HEK293 (cell line): ENCODE measurements at regions not wholly inside any gene's neighbourhood (a gene's known extent, or its start where the extent isn't known, plus 50 kb on each side); places are given as distances from the start of the nearest gene placed in this dataset.

Experiments used
- CTCF ChIA-PET: fragments of 350-600 bp; formaldehyde crosslinking; extraction: SDS; loops from one replicate; lab custom pipeline; 2021; ENCODE audit warnings: antibody characterized with exemption; lab: Yijun Ruan, JAX
- POLR2A ChIA-PET: fragments of 300-600 bp; formaldehyde crosslinking; extraction: SDS; loops from one replicate; lab custom pipeline; 2020; ENCODE audit warnings: antibody characterized with exemption, inconsistent platforms; lab: Yijun Ruan, JAX
- H3K27ac ChIP-seq: fragments of 200-500 bp; sonication (Bioruptor generic); 2 replicates; pipeline ENCODE4 v1.5.1; 2014; ENCODE audit warnings: low read depth, low read length, control low read depth, inconsistent platforms; ENCODE audit errors: extremely low read depth
- H3K36me3 ChIP-seq, 2 experiments: fragments of 200-500 bp in 1 of 2; sonication (Bioruptor generic) in 1 of 2; 1 replicate in 1 of 2; 2 replicates in 1 of 2; pipeline ENCODE4 v1.5.1; 2014 to 2017; ENCODE audit warnings: inconsistent platforms in 2 of 2, low read length in 2 of 2; ENCODE audit not compliant: control insufficient read depth in 2 of 2, insufficient read depth in 1 of 2
- H3K4me1 ChIP-seq: fragments of 200-500 bp; sonication (Bioruptor generic); 2 replicates; pipeline ENCODE4 v1.5.1; 2014; ENCODE audit warnings: mild to moderate bottlenecking, low read length, inconsistent platforms; ENCODE audit not compliant: control insufficient read depth, insufficient read depth
- H3K4me3 ChIP-seq: 2 replicates; pipeline ENCODE4 v1.5.1; 2011; ENCODE audit warnings: low read depth, mild to moderate bottlenecking, control low read depth, low read length, moderate library complexity
- H3K9me3 ChIP-seq: fragments of 200-500 bp; sonication (Bioruptor generic); 2 replicates; pipeline ENCODE4 v1.5.1; 2014; ENCODE audit warnings: low read depth, low read length, inconsistent platforms; ENCODE audit not compliant: control insufficient read depth, insufficient read depth
- CTCF ChIP-seq: fragments of 450-650 bp; formaldehyde crosslinking; IDR thresholded peaks from 2 replicates; pipeline ENCODE4 v1.5.1; 2016; ENCODE audit warnings: missing biosample characterization, missing genetic modification characterization
- TCF7L2 ChIP-seq: IDR thresholded peaks from 2 replicates; pipeline ENCODE4 v1.6.1; 2011; ENCODE audit warnings: low read depth, mild to moderate bottlenecking, inconsistent platforms, low read length, moderate library complexity, borderline replicate concordance
- YY1 ChIP-seq: fragments of 450-650 bp; formaldehyde crosslinking; IDR thresholded peaks from 2 replicates; pipeline ENCODE4 v1.5.1; 2018; ENCODE audit warnings: missing biosample characterization, missing genetic modification characterization
- ZBTB21 ChIP-seq: fragments of 450-650 bp; formaldehyde crosslinking; IDR thresholded peaks from 2 replicates; pipeline ENCODE4 v1.5.1; 2017; ENCODE audit warnings: missing biosample characterization, missing genetic modification characterization
- ZFP69B ChIP-seq: fragments of 450-650 bp; formaldehyde crosslinking; IDR thresholded peaks from 2 replicates; pipeline ENCODE4 v1.5.1; 2016; ENCODE audit warnings: missing biosample characterization, missing genetic modification characterization
- ZNF114 ChIP-seq: fragments of 450-650 bp; formaldehyde crosslinking; IDR thresholded peaks from 2 replicates; pipeline ENCODE4 v1.5.0; 2017; ENCODE audit warnings: missing biosample characterization, missing genetic modification characterization
- ZNF133 ChIP-seq: fragments of 450-650 bp; formaldehyde crosslinking; IDR thresholded peaks from 2 replicates; pipeline ENCODE4 v1.5.1; 2016; ENCODE audit warnings: missing biosample characterization, missing genetic modification characterization
- ZNF138 ChIP-seq: fragments of 450-650 bp; formaldehyde crosslinking; IDR thresholded peaks from 2 replicates; pipeline ENCODE4 v1.5.1; 2016; ENCODE audit warnings: missing biosample characterization, missing genetic modification characterization, borderline replicate concordance
- ZNF146 ChIP-seq: fragments of 450-650 bp; formaldehyde crosslinking; IDR thresholded peaks from 2 replicates; pipeline ENCODE4 v1.5.1; 2016; ENCODE audit warnings: missing biosample characterization, missing genetic modification characterization
- ZNF18 ChIP-seq: fragments of 450-650 bp; formaldehyde crosslinking; IDR thresholded peaks from 2 replicates; pipeline ENCODE4 v1.5.1; 2016; ENCODE audit warnings: missing biosample characterization, missing genetic modification characterization
- ZNF23 ChIP-seq: fragments of 450-650 bp; formaldehyde crosslinking; IDR thresholded peaks from 2 replicates; pipeline ENCODE4 v1.5.1; 2016; ENCODE audit warnings: missing biosample characterization, missing genetic modification characterization, borderline replicate concordance
- ZNF335 ChIP-seq: fragments of 450-650 bp; formaldehyde crosslinking; conservative IDR thresholded peaks from 2 replicates; pipeline ENCODE4 v1.5.1; 2016; ENCODE audit warnings: missing biosample characterization, missing genetic modification characterization
- ZNF341 ChIP-seq: fragments of 450-650 bp; formaldehyde crosslinking; IDR thresholded peaks from 2 replicates; pipeline ENCODE4; 2016; ENCODE audit warnings: low read depth, missing biosample characterization, missing genetic modification characterization
- ZNF394 ChIP-seq: fragments of 450-650 bp; formaldehyde crosslinking; IDR thresholded peaks from 2 replicates; pipeline ENCODE4 v1.5.1; 2016; ENCODE audit warnings: missing biosample characterization, missing genetic modification characterization, mild to moderate bottlenecking, moderate library complexity, borderline replicate concordance
- ZNF501 ChIP-seq: fragments of 450-650 bp; formaldehyde crosslinking; IDR thresholded peaks from 2 replicates; pipeline ENCODE4 v1.5.1; 2016; ENCODE audit warnings: missing biosample characterization, missing genetic modification characterization
- ZNF529 ChIP-seq: fragments of 450-650 bp; formaldehyde crosslinking; IDR thresholded peaks from 2 replicates; pipeline ENCODE4 v1.5.1; 2017; ENCODE audit warnings: missing genetic modification characterization, missing biosample characterization; ENCODE audit not compliant: insufficient replicate concordance
- ZNF596 ChIP-seq: fragments of 450-650 bp; IDR thresholded peaks from 2 replicates; pipeline ENCODE4 v1.5.0; 2018; ENCODE audit warnings: missing biosample characterization, mild to moderate bottlenecking, missing genetic modification characterization, moderate library complexity
- ZNF660 ChIP-seq: fragments of 450-650 bp; IDR thresholded peaks from 2 replicates; pipeline ENCODE4 v1.5.1; 2018; ENCODE audit warnings: missing biosample characterization, mild to moderate bottlenecking, missing genetic modification characterization
- ZNF792 ChIP-seq: fragments of 450-650 bp; formaldehyde crosslinking; IDR thresholded peaks from 2 replicates; pipeline ENCODE4 v1.5.1; 2016; ENCODE audit warnings: missing biosample characterization, missing genetic modification characterization
- ZNF830 ChIP-seq: fragments of 450-650 bp; IDR thresholded peaks from 2 replicates; pipeline ENCODE4 v1.5.0; 2018; ENCODE audit warnings: missing biosample characterization, missing genetic modification characterization, low read depth, mild to moderate bottlenecking, moderate library complexity
- ZNF843 ChIP-seq: fragments of 450-650 bp; formaldehyde crosslinking; IDR thresholded peaks from 2 replicates; pipeline ENCODE4 v1.5.1; 2016; ENCODE audit warnings: missing biosample characterization, missing genetic modification characterization
- ZSCAN16 ChIP-seq: fragments of 450-650 bp; formaldehyde crosslinking; IDR thresholded peaks from 2 replicates; pipeline ENCODE4 v1.5.1; 2016; ENCODE audit warnings: missing biosample characterization, missing genetic modification characterization
- TF ChIP-seq, protein P1 (sequence below): fragments of 450-650 bp; formaldehyde crosslinking; IDR thresholded peaks from 2 replicates; pipeline ENCODE4 v1.5.1; 2016; ENCODE audit warnings: missing biosample characterization, missing genetic modification characterization
- TF ChIP-seq, protein P2 (sequence below): fragments of 450-650 bp; IDR thresholded peaks from 2 replicates; pipeline ENCODE4 v1.5.1; 2018; ENCODE audit warnings: missing biosample characterization, mild to moderate bottlenecking, missing genetic modification characterization
- TF ChIP-seq, protein P3 (sequence below): fragments of 450-650 bp; formaldehyde crosslinking; IDR thresholded peaks from 2 replicates; pipeline ENCODE4 v1.5.1; 2016; ENCODE audit warnings: missing biosample characterization, missing genetic modification characterization
- TF ChIP-seq, protein P4 (sequence below): fragments of 450-650 bp; formaldehyde crosslinking; IDR thresholded peaks from 2 replicates; pipeline ENCODE4 v1.5.1; 2016; ENCODE audit warnings: missing biosample characterization, missing genetic modification characterization, borderline replicate concordance

- TF ChIP-seq ZNF23 (tag by site-specific recombination) (no peak), ZNF792 (no peak), ZNF394 (tag by site-specific recombination) (no peak), ZNF138 (tag by site-specific recombination) (no peak), ZNF133 (tag by site-specific recombination) (no peak), ZNF146 (tag by site-specific recombination) (no peak), TCF7L2 (no peak), YY1 (tag by site-specific recombination) (no peak), ZNF660 (tag by site-specific recombination) (no peak), ZSCAN16 (tag by site-specific recombination) (no peak), ZNF529 (tag by site-specific recombination) (no peak), ZNF596 (tag by site-specific recombination) (no peak)
- TF ChIP-seq, protein P1, sequence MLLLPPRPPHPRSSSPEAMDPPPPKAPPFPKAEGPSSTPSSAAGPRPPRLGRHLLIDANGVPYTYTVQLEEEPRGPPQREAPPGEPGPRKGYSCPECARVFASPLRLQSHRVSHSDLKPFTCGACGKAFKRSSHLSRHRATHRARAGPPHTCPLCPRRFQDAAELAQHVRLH (tag by site-specific recombination), result no peak
Measured at GRCh38 chr11:129292092-129292491, 83.6 kb upstream of the BARX2 start.

GRCh38 chr11:129291546-129291945, 84.1 kb upstream of the BARX2 start:
- POLR2A ChIA-PET, result no interaction called here
- Histone ChIP-seq H3K4me1 (no peaks in the 10 kb centered on the region), H3K36me3 (no peaks in the 10 kb centered on the region), H3K9me3 (no peaks in the 10 kb centered on the region), H3K4me3 (no peak overlapping the region), H3K27ac (no peak overlapping the region)
- CTCF ChIA-PET, result interaction anchor here (0.6 to 0.7 kb wide), 2 partner anchors 198 to 407 kb away, joined by 3 read pairs; no protein-coding TSS in a partner anchor
- TF ChIP-seq ZNF843 (tag by site-specific recombination) (no peak), CTCF (tag by site-specific recombination) (no peak), ZNF133 (tag by site-specific recombination) (no peak), ZNF341 (no peak), ZNF18 (tag by site-specific recombination) (no peak), ZFP69B (no peak), ZNF830 (tag by site-specific recombination) (no peak), ZNF501 (tag by site-specific recombination) (no peak), ZNF335 (tag by site-specific recombination) (no peak), ZBTB21 (tag by site-specific recombination) (no peak), ZNF114 (tag by site-specific recombination) (no peak)
- TF ChIP-seq, protein P2, sequence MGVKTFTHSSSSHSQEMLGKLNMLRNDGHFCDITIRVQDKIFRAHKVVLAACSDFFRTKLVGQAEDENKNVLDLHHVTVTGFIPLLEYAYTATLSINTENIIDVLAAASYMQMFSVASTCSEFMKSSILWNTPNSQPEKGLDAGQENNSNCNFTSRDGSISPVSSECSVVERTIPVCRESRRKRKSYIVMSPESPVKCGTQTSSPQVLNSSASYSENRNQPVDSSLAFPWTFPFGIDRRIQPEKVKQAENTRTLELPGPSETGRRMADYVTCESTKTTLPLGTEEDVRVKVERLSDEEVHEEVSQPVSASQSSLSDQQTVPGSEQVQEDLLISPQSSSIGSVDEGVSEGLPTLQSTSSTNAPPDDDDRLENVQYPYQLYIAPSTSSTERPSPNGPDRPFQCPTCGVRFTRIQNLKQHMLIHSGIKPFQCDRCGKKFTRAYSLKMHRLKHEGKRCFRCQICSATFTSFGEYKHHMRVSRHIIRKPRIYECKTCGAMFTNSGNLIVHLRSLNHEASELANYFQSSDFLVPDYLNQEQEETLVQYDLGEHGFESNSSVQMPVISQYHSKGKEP (tag by site-specific recombination), result no peak
- TF ChIP-seq, protein P3, sequence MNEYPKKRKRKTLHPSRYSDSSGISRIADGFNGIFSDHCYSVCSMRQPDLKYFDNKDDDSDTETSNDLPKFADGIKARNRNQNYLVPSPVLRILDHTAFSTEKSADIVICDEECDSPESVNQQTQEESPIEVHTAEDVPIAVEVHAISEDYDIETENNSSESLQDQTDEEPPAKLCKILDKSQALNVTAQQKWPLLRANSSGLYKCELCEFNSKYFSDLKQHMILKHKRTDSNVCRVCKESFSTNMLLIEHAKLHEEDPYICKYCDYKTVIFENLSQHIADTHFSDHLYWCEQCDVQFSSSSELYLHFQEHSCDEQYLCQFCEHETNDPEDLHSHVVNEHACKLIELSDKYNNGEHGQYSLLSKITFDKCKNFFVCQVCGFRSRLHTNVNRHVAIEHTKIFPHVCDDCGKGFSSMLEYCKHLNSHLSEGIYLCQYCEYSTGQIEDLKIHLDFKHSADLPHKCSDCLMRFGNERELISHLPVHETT (tag by site-specific recombination), result no peak
- TF ChIP-seq, protein P4, sequence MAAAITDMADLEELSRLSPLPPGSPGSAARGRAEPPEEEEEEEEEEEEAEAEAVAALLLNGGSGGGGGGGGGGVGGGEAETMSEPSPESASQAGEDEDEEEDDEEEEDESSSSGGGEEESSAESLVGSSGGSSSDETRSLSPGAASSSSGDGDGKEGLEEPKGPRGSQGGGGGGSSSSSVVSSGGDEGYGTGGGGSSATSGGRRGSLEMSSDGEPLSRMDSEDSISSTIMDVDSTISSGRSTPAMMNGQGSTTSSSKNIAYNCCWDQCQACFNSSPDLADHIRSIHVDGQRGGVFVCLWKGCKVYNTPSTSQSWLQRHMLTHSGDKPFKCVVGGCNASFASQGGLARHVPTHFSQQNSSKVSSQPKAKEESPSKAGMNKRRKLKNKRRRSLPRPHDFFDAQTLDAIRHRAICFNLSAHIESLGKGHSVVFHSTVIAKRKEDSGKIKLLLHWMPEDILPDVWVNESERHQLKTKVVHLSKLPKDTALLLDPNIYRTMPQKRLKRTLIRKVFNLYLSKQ, result no peak

More at GRCh38 chr11:129292092-129292491, 83.6 kb upstream of the BARX2 start:
- Histone ChIP-seq H3K27ac (no peak overlapping the region), H3K36me3 (no peaks in the 10 kb centered on the region), H3K4me1 (no peaks in the 10 kb centered on the region), H3K9me3 (no peaks in the 10 kb centered on the region), H3K4me3 (no peak overlapping the region)
- ChIA-PET POLR2A (no interaction called here), CTCF (interaction anchor here (0.6 to 1.0 kb wide), 4 partner anchors 51 to 407 kb away, joined by 3 to 4 read pairs (median 3); no protein-coding TSS in a partner anchor)
